Right kidney (tissue), 1 donor: ENCODE measurements at regions not wholly inside any gene's neighbourhood (a gene's known extent, or its start where the extent isn't known, plus 50 kb on each side); places are given as distances from the start of the nearest gene placed in this dataset.

Source experiments
- DNase-seq: peaks from one replicate; pipeline ENCODE4 v3.0.0-alpha.2; 2016

GRCh38 chr15:95519887-95520286 lies 810.6 kb upstream of the NR2F2 start:
- DNase-seq = no peak

- DNase-seq = no peak
Observed at GRCh38 chr15:95520511-95520910, 810.0 kb upstream of the NR2F2 start.

- DNase-seq = no peak
Observed at GRCh38 chr15:95520922-95521321, 809.6 kb upstream of the NR2F2 start.

- DNase-seq = no peak
Observed at GRCh38 chr15:95522533-95522932, 808.0 kb upstream of the NR2F2 start.

- DNase-seq = no peak
Observed at GRCh38 chr15:95528920-95529319, 801.6 kb upstream of the NR2F2 start.

GRCh38 chr15:95536638-95537037 lies 793.9 kb upstream of the NR2F2 start:
- no peak for DNase-seq

GRCh38 chr15:95538693-95539092 lies 791.8 kb upstream of the NR2F2 start:
- no peak for DNase-seq

- DNase-seq = no peak
Observed at GRCh38 chr15:95541301-95541700, 789.2 kb upstream of the NR2F2 start.

GRCh38 chr15:95549168-95549738 lies 781.2 kb upstream of the NR2F2 start:
- no peak for DNase-seq

- no peak for DNase-seq
Observed at GRCh38 chr15:95550702-95551101, 779.8 kb upstream of the NR2F2 start.

- no peak for DNase-seq
Observed at GRCh38 chr15:95556225-95556624, 774.3 kb upstream of the NR2F2 start.

- peak; percentile 62 for DNase-seq
Observed at GRCh38 chr15:95556866-95557225, 773.7 kb upstream of the NR2F2 start.

- DNase-seq = no peak
Observed at GRCh38 chr15:95557226-95558046, 773.1 kb upstream of the NR2F2 start.

GRCh38 chr15:95558131-95558530 lies 772.4 kb upstream of the NR2F2 start:
- no peak for DNase-seq

GRCh38 chr15:95558916-95559315 lies 771.6 kb upstream of the NR2F2 start:
- DNase-seq = no peak

GRCh38 chr15:95559875-95560394 lies 770.6 kb upstream of the NR2F2 start:
- DNase-seq = no peak

GRCh38 chr15:95561463-95561862 lies 769.0 kb upstream of the NR2F2 start:
- no peak for DNase-seq

- no peak for DNase-seq
Observed at GRCh38 chr15:95563634-95564033, 766.9 kb upstream of the NR2F2 start.

GRCh38 chr15:95565016-95565600 lies 765.4 kb upstream of the NR2F2 start:
- DNase-seq = no peak

GRCh38 chr15:95565690-95566089 lies 764.8 kb upstream of the NR2F2 start:
- no peak for DNase-seq

- no peak for DNase-seq
Observed at GRCh38 chr15:95567686-95568085, 762.8 kb upstream of the NR2F2 start.

GRCh38 chr15:95574053-95574452 lies 756.4 kb upstream of the NR2F2 start:
- DNase-seq = no peak

GRCh38 chr15:95577927-95578326 lies 752.6 kb upstream of the NR2F2 start:
- DNase-seq = no peak

GRCh38 chr15:95580121-95580520 lies 750.4 kb upstream of the NR2F2 start:
- no peak for DNase-seq
